ENCODE measurements at regions not wholly inside any gene's neighbourhood (a gene's known extent, or its start where the extent isn't known, plus 50 kb on each side); places are given as distances from the start of the nearest gene placed in this dataset.

- Histone ChIP-seq H3K4me3 (no peak overlapping the region), H3K9ac (ENCODE audit: insufficient read depth in 1 of 2, low read depth in 2 of 2, low read length in 2 of 2) (no peak overlapping the region), H2AFZ (ENCODE audit: low read depth, low read length) (no peak overlapping the region), H3K27me3 (ENCODE audit: control insufficient read depth in 2 of 2, insufficient read depth in 2 of 2, low read length in 2 of 2) (no peaks in the 10 kb centered on the region), H3K9me1 (ENCODE audit: control insufficient read depth, insufficient read depth, low read length) (no peaks in the 10 kb centered on the region), H3K4me1 (replicated peaks in 1 of 2; ENCODE audit: control insufficient read depth in 2 of 2, insufficient read depth in 2 of 2, low read length in 2 of 2) (no peaks in the 10 kb centered on the region), H3K36me3 (ENCODE audit: control insufficient read depth, insufficient read depth, low read length) (no peaks in the 10 kb centered on the region), H3K79me2 (ENCODE audit: control insufficient read depth, insufficient read depth, low read length) (no peaks in the 10 kb centered on the region), H3K27ac (ENCODE audit: extremely low read depth, low read depth, low read length) (no peak overlapping the region), H4K20me1 (replicated peaks; ENCODE audit: control insufficient read depth, insufficient read depth, low read length) (no peaks in the 10 kb centered on the region), H3K9me3 (replicated peaks; ENCODE audit: control insufficient read depth, insufficient read depth, low read depth, low read length) (no peaks in the 10 kb centered on the region), H3K4me2 (ENCODE audit: insufficient read depth, low read length) (no peak overlapping the region)
- TF ChIP-seq POLR3G (IDR thresholded peaks at IDR 0.05; ENCODE audit: extremely low read depth, insufficient read length, insufficient replicate concordance) (no peak), BRF1 (IDR thresholded peaks at IDR 0.05; ENCODE audit: borderline replicate concordance, extremely low read depth, insufficient read length) (no peak), SETDB1 (IDR thresholded peaks at IDR 0.05; ENCODE audit: low read length) (no peak), RBM17 (IDR thresholded peaks at IDR 0.05; ENCODE audit: borderline replicate concordance, low read depth, low read length) (no peak), ZNF639 (CRISPR knock-in tag; conservative IDR thresholded peaks at IDR 0.05 in 1 of 2, IDR thresholded peaks at IDR 0.05 in 1 of 2) (no peak), SMARCB1 (IDR thresholded peaks at IDR 0.05; ENCODE audit: insufficient read length, low read depth) (no peak), RAD51 (IDR thresholded peaks at IDR 0.05; ENCODE audit: borderline replicate concordance, low read depth) (no peak), MED1 (CRISPR knock-in tag; IDR thresholded peaks at IDR 0.05; ENCODE audit: borderline replicate concordance) (no peak), RBM39 (optimal IDR thresholded peaks at IDR 0.05; ENCODE audit: low read depth, low read length) (no peak), ASH1L (IDR thresholded peaks at IDR 0.05; ENCODE audit: borderline replicate concordance, low read depth, partially characterized antibody) (no peak), RFX1 (IDR thresholded peaks at IDR 0.05) (no peak)
- BruUV-seq (replicated peaks) = no TSS peak
- no peak for ATAC-seq
- CTCF ChIA-PET (ENCODE audit: low intra/inter-chr PET ratio) = no interaction called here
- no peak for DNase-seq (ENCODE audit: extremely low read depth in 1 of 4, low spot score in 3 of 4)
- POLR2A ChIA-PET = no interaction called here
- no peak for FAIRE-seq
- 0% methylated on average over 1 of the region's 1 CpG for WGBS (ENCODE audit: insufficient coverage, low coverage, missing lambda C conversion rate)
- intact Hi-C loops (cut with micrococcal nuclease) = no loop called here
- in situ Hi-C loops (cut with MboI) = no loop called here
Measured at GRCh38 chr20:8953300-8953699, 115.6 kb upstream of the PLCB4 start.

Measured in K562 (cell line).